Kidney (tissue), 10 donors: ENCODE measurements at regions not wholly inside any gene's neighbourhood (a gene's known extent, or its start where the extent isn't known, plus 50 kb on each side); places are given as distances from the start of the nearest gene placed in this dataset.
"Not testable (repeated sequence)": the region's sequence is repeated elsewhere in the genome, so short reads cannot be mapped to it uniquely, and the experiment has no call there.

Experiments used
- DNase-seq, 5 donors: peaks; one replicate each; pipeline ENCODE4 v3.0.0-alpha.2; 2013 to 2020
- FAIRE-seq: peaks from 2 replicates; lab custom pipeline; 2012; peaks lifted over from hg19 to GRCh38; lab: Jason Lieb, UNC
- H3K27ac ChIP-seq, 2 donors: one replicate each; pipeline ENCODE4 v1.7.0; 2013; ENCODE audit warnings: low read depth in 2 of 2, low read length in 2 of 2, inconsistent platforms in 1 of 2
- H3K27me3 ChIP-seq: one replicate; pipeline ENCODE4 v1.7.1; 2013; ENCODE audit warnings: low read length, inconsistent platforms; ENCODE audit not compliant: control insufficient read depth, insufficient read depth
- H3K36me3 ChIP-seq, 3 donors: one replicate each; pipeline versions ENCODE4 v1.7.0 to v1.7.1; 2013; ENCODE audit warnings: low read length in 3 of 3, control low read depth in 1 of 3, inconsistent platforms in 1 of 3; ENCODE audit not compliant: insufficient read depth in 3 of 3, control insufficient read depth in 2 of 3
- H3K4me1 ChIP-seq, 3 donors: one replicate each; pipeline versions ENCODE4 v1.7.0 to v1.7.1; 2013; ENCODE audit warnings: low read length in 3 of 3, inconsistent platforms in 1 of 3, low read depth in 1 of 3; ENCODE audit not compliant: control insufficient read depth in 2 of 3, insufficient read depth in 2 of 3
- H3K4me3 ChIP-seq, 3 donors: one replicate each; pipeline versions ENCODE4 v1.7.0 to v1.8.1; 2013; ENCODE audit warnings: low read length in 3 of 3, control low read depth in 1 of 3, inconsistent platforms in 1 of 3
- H3K9ac ChIP-seq, 3 donors: one replicate each; pipeline versions ENCODE4 v1.7.0 to v1.7.1; 2013; ENCODE audit warnings: low read length in 3 of 3, control low read depth in 1 of 3, inconsistent platforms in 1 of 3
- H3K9me3 ChIP-seq, 3 donors: one replicate each; pipeline versions ENCODE4 v1.7.0 to v1.7.1; 2013; ENCODE audit warnings: low read length in 3 of 3, control low read depth in 1 of 3, inconsistent platforms in 1 of 3; ENCODE audit not compliant: control insufficient read depth in 2 of 3, insufficient read depth in 1 of 3
- intact Hi-C: fragments of 100-400 bp; cut with DNase I; formaldehyde crosslinking; loops from one replicate; pipeline ENCODE4 v1.11.1; 2022
- donor health status: control.
- donor health status: control.
- donor health status: DM: yes; HTN: yes; CAD: no.
- donor health status: Normal renal cell carcinoma (clear cell type).

DNA sequence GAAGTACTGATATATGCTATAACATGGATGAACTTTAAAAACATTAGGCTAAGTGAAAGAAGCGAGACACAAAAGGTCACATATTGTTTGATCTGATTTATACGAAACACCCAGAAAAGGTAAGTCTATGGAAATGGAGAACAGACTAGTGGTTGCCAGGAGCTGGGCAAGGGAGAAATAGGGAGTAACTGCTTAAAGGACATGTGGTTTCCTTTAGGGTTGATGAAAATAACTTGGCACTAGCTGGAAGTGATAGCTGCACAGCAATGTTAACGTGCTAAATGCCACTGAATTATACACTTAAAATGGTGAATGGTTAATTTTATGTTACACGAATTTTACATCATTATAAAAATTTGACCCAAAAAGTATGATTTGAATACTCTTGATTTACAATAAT lies 147.7 kb downstream of the SPATA31A1 start:
- intact Hi-C loops, FAIRE-seq, DNase-seq, H3K9me3 ChIP-seq, H3K4me1 ChIP-seq, H3K27me3 ChIP-seq, H3K27ac ChIP-seq, H3K36me3 ChIP-seq, H3K4me3 ChIP-seq, H3K9ac ChIP-seq: not testable (repeated sequence)

DNA sequence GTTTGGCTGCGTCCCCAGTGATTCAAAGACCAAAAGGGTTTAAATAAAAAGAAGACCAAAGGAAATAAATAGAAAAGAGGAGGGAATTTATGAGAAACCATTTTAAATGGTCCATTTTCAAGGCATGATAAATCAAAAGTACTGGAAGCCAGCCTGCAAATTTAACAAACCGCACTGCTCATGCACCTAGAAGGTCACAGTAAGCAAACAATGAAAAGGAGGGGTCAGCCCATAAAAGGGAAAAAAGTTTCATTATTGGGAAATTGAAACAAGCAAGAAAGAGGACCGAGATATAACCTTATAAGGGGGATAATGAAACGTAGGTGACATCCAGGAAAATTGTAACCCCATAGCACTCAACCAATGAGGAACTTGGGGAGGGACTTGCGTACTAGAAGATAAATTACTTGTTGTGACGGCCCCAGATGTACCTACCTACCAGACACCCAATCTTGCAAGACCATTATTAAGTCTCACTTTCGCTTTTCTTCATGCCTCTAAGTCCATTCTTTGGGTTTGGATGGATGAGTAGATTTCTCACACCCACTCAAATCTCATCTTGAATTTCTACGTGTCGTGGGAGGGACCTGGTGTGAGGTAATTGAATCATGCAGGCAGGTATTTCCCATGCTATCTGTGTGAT lies 172.0 kb downstream of the SPATA31A1 start:
- H3K9me3 ChIP-seq: not testable (repeated sequence)

DNA sequence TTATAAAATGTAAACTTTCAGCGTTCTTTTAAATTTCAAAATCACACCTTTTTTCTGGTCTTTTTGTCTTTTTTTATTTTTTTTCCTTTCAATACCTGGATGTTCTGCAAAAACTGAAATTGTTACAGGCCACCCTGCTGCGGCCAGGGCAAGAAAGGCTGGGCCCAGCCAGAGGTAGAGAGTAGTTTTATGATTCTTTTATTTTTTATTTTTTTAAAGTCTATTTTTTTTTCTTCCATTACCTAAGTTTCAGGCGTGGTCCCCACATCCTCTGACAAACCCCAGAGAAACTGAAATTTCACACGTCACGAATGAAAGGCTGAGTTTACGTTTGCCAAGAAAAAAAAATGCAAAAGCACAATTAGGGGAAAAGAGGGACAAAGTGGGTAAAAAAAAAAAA lies 177.1 kb downstream of the SPATA31A1 start:
- H3K27ac ChIP-seq, H3K4me3 ChIP-seq, intact Hi-C loops, H3K9ac ChIP-seq, DNase-seq, H3K4me1 ChIP-seq, H3K36me3 ChIP-seq, H3K9me3 ChIP-seq, FAIRE-seq, H3K27me3 ChIP-seq: not testable (repeated sequence)

More for the DNA sequence above, 172.0 kb downstream of the SPATA31A1 start:
- DNase-seq, H3K27ac ChIP-seq, H3K4me1 ChIP-seq, H3K36me3 ChIP-seq, H3K4me3 ChIP-seq, intact Hi-C loops, FAIRE-seq, H3K9ac ChIP-seq, H3K27me3 ChIP-seq: not testable (repeated sequence)

DNA sequence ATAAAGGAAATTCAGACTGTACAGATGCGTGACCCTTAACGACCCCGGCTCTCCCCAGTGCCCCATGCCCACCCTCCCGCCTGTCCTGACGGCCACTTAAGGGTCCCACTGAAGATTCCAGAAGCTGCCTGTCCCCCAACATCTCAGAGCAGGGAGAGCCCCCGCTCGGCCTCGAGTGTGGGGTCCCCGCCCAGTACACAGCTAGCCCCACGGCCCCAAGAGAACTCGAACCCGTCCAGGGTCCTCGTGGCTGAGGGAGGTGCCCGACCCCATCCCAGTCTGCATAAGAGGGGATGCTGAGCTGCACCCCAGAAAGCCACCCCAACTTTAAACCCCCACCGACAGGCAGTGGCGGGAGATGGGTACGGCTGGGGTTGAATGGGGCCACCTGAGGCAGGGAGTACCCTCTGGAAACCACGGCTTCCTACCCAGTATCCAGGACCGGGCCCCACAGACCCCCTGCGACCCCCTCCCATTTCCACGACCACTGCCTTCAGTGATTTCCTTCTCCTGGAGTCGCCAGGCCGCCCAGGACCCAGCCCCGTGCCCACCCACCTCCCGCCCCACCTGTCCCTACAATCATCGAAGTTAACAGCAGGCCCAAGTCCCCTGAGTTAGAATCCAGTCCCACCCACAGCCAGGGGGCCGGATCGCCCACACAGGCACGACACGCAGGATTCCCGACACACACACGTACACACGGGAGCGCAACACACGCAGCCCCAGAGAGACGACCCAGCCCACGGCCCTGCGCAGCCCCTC lies 177.7 kb downstream of the SPATA31A1 start:
- H3K9ac ChIP-seq, H3K36me3 ChIP-seq, H3K4me3 ChIP-seq, H3K27ac ChIP-seq, H3K27me3 ChIP-seq, FAIRE-seq, intact Hi-C loops, H3K4me1 ChIP-seq, H3K9me3 ChIP-seq: not testable (repeated sequence)
- peak in 1 of 5 donors; percentile 9 for DNase-seq

DNA sequence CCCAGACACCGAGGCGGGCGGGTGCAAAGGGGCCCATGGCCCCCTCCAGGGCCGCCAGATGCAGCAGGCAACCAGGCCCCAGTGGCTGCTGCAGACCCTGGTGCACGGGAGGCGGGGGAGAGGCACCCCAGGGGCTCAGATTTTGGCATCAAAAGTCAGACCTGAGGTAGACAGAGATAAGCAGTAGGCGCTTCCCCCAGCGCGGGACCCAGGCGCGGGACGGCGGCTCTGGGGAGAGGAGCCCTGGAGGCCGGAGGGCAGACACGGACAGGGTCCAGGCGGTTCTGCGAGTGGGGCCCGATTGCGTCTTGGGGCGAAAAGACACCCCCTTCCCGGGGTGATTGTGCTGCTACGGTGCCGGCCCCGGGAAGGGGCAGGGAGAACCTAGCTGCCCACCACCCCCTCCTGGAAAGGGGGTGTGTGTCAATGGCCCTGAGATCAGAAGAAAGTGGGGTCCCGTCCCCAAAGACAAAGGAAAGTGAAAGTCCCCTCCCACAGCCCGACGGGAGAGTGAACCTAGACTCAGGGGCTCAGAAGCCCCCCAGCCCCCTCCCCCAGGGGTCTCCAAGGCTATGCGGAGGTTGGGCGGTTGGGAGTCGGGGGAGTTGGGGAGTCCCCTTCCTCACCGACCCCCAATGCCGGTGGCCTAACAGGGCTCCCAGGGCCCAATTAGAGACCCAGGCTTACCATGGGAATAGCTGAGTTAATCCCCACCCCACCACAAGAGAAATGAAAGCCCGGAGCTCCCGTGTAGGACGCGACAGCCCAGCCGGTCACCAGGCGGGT lies 178.5 kb downstream of the SPATA31A1 start:
- H3K36me3 ChIP-seq, intact Hi-C loops, H3K4me3 ChIP-seq, H3K27ac ChIP-seq, H3K27me3 ChIP-seq, H3K9ac ChIP-seq, H3K4me1 ChIP-seq, H3K9me3 ChIP-seq, FAIRE-seq: not testable (repeated sequence)
- peak in 1 of 5 donors; percentile 9 for DNase-seq

DNA sequence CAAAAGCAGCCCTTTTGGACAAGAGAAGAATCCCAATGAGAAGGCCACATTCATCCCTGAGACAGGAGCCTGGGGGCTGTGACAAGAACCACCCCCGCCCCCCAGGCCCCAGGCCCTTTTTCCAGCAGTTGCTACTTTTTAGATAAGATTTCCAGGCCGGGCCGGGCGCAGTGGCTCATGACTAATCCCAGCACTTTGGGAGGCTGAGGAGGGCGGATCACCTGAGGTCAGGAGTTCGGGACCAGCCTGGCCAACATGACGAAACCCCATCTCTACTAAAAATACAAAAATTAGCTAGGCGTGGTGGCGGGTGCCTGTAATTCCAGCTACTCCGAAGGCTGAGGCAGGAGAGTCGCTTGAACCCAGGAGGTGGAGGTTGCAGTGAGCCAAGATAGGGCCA lies 179.4 kb downstream of the SPATA31A1 start:
- H3K9ac ChIP-seq, H3K36me3 ChIP-seq, H3K27ac ChIP-seq, DNase-seq, FAIRE-seq, H3K9me3 ChIP-seq, H3K4me3 ChIP-seq, H3K27me3 ChIP-seq, H3K4me1 ChIP-seq, intact Hi-C loops: not testable (repeated sequence)

DNA sequence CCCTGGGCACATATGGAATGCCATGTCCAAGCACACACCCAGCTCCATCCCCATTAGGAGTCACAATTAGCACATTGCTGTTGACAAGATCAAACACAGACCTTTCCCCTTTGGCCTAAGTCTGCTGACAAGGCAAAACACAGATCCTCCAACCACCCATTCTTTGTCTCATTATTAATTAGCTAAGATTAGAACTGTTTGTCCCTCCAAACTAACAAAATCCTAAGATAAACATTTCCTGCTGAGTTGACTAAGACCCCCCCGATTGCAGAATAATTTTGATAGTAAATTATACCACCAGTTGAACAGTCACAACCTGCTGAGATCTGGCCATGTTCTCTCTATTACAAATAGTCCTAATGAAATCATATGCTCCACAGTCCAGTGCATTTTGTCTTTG lies 186.7 kb downstream of the SPATA31A1 start:
- DNase-seq, H3K36me3 ChIP-seq, FAIRE-seq, H3K9me3 ChIP-seq, H3K4me3 ChIP-seq, H3K27me3 ChIP-seq, H3K27ac ChIP-seq, intact Hi-C loops, H3K4me1 ChIP-seq, H3K9ac ChIP-seq: not testable (repeated sequence)

DNA sequence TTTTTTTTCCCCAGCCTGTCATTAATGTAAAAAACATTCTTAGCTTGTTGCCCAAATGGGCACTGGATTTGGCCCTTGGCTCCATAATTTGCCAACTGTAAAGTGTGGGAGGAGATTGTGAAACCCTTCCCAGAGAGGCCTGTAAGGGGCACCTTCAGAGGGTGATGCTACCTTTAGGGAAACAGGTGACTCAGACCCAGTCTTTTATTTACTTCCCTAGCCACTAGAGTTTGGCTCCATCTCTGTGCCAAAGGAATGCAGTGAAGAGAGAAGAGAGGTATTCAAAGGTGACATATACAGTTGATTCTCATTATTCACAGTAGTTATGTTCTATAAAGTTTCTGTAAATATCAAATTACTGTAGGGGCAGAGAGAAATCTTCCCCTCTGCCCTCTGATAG lies 189.6 kb downstream of the SPATA31A1 start:
- DNase-seq, intact Hi-C loops, FAIRE-seq, H3K27me3 ChIP-seq, H3K36me3 ChIP-seq, H3K9me3 ChIP-seq, H3K27ac ChIP-seq, H3K4me3 ChIP-seq, H3K4me1 ChIP-seq, H3K9ac ChIP-seq: not testable (repeated sequence)
